SK-N-DZ (cell line): ENCODE measurements at regions not wholly inside any gene's neighbourhood (a gene's known extent, or its start where the extent isn't known, plus 50 kb on each side); places are given as distances from the start of the nearest gene placed in this dataset.
A peak's percentile ranks its signal among the peaks of the same experiment; 100 is the strongest.
"Not testable (repeated sequence)": the region's sequence is repeated elsewhere in the genome, so short reads cannot be mapped to it uniquely, and the experiment has no call there.

ENCODE experiments used
- DNase-seq: peaks from one replicate; pipeline ENCODE4 v3.0.0-alpha.2; 2015; ENCODE audit warnings: low spot score

DNA sequence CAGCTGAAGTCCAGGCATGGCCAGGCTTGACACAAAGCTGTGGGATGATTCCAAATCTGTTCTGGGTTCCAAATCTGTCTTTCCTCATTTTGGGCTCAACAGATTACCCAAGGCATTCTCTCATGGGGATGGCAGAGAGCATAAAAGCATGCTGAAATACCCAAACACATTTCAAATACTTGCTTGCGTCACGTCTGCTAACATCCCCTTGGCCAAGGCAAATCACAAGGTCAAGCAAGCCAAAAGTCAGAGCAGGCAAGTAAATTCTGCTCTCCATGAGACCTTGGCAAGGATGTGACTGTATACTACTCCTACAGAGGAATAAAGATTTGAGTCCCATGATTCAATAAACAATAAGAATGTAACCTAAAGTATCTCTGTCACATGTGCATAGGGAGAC, 306.7 kb downstream of the EPB41L4A start:
- DNase-seq = no peak

DNA sequence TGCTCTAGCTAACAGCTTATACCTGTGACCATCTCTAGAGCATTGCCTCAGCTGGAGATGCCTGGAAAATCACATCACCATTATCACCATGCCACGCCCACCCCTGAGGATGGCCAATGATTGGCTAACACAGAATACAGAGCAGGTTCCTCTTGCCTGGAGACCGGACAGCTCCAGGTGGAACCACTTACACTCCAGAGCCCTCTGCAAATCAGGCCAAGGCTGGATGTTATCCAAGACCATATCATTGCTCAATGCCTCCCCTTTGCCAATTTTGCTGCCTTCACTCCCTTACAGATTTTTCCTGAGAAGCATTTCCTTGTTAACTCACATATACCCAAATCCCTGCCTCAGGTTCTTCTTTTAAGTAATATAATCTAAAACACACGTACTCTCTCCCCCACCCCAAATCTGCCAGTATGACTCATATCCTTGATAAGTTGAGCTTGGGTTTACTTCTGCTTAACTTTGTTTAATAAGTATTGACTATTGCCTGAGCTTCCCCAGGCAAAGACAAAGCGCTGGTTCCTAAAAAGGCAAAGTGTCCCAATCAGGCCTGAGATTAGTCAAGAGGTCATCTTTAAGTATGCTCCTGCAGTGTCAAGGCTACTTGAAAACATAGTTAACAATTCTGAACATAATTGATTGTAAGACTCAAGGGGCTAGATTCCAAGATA, 309.6 kb downstream of the EPB41L4A start:
- peak; percentile 4 for DNase-seq

GRCh38 chr5:112106878-112107277, 312.2 kb downstream of the EPB41L4A start:
- no peak for DNase-seq

DNA sequence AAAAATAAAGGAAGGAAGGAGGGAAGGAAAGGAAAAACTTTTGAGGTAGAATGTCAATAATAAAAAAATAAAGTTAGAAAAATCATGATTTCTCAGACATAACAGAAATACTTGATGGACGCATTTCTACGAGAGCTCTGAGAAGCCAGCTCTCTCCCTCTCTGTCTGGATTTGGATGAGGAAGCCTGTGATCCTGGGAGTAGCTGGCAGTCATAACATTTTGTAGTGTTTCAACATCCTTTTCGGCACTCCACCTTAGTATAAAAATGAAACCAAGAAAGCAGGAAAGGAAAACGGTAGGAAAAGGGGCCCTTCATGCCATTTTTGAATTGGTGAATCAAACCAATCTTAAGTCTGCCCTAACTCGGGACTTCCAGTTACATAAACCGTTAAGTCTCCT, 321.3 kb downstream of the EPB41L4A start:
- no peak for DNase-seq

DNA sequence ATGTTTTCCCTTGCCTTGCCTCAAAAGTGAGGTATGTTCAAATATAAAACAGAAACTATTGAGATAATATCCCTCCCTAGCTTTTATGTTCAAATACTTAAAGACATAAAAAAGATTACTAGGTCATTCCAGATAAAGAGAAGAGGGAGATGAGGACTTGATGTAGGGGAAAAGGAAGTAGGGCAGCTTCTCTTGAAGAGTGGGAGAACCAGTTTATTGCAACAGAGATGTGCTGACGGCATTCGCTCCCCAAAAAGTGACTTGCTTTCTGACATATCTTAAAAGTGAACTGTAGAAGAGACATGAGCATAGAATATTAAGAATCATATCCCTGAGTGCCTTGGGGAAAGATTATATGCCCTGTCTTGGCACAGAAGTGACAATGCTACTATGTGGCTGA, 330.2 kb upstream of the NREP start:
- DNase-seq = no peak

- DNase-seq = no peak
Measured at GRCh38 chr5:112086740-112087139, 329.7 kb upstream of the NREP start.

DNA sequence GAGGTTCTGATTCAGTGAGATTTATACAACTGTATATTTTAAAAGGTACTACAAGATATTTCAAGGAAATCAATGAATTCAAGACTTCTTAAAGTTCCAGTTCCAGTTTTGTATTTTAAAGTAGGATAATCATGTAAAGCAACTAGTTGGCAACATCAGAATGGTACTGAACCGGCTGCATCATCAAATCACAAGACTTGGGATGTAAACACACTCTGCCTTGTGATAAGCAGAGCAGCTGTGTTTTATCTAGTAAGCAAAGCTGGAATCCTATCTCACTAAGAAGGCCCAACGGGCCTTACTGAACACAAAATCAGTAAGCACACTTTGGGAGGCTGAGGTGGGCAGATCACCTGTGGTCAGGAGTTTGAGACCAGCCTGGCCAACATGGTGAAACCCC, 327.2 kb upstream of the NREP start:
- DNase-seq = no peak

DNA sequence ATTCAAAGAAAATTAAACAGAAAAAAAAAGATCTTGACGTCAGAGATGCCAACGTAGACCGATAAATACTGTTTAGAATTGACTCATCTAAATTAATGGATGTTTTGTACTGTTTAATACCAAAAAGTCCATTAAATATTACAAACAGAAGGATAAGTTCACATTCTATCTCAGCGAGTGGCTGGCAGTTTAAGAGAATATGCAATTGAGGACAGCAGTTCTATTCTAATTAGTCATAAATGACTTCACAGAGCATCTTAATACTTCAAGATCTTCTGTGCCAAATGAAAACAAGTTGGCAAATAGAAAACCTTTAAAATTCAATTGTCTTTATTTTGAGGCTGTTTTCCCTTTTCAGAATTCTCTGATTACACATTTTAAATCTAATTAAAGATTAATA, 326.6 kb upstream of the NREP start:
- DNase-seq = no peak

DNA sequence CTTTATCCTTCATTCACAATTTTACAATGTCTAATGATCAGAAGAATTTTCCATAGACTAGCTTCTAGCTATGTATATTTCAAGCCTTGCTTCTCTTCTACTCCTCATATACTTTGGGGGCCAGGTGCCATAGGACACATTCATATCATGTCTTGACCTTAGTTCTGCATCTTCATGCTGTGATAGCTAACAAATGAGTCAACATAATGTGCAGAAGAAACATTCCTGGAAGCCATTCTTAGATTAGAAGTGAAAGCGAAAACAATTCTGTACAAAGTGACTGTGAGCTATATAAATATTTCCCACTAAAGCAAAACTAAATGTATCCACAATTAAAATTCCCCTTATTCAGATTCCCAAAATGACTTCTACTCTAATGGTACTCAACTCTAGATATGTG, 320.2 kb upstream of the NREP start:
- no peak for DNase-seq

DNA sequence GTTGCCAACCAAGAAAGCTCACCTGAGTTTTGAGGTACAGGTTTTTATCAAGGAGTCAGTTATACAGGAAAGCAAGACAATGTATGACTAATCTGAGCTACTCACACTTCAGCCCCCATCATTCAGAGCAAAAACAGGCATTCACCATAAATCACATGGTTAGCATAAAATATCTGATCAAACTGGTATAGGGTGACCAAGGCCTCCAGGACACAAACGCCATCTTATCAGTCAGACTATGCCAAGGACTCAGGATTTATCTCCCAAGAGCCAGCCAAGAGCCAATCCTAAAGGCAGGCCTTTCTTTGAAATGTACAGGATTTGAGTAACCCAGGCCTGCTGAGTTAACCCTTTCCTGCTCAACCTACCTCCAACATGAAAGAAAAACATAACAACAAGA, 313.0 kb upstream of the NREP start:
- peak; percentile 82 for DNase-seq

DNA sequence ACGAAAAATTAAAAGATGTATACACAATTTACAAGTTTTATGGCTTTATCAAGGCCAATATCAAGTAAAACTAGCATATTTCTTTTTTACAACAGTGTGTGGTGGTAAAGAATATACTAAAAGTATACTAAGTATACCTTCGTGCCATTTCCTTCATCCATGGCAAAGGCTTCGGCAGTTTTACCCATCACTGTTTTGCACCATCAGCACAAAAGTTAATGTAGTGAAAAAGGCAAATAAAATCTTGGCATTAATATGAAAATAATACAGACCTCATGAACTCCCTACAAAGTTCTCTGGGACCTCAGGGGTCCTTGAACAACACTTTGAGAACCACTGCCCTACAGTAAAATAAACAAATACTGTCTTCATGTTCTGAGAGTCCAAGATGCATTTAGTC, 312.3 kb upstream of the NREP start:
- DNase-seq = no peak

- no peak for DNase-seq
Measured at GRCh38 chr5:112068593-112068992, 311.6 kb upstream of the NREP start.

DNA sequence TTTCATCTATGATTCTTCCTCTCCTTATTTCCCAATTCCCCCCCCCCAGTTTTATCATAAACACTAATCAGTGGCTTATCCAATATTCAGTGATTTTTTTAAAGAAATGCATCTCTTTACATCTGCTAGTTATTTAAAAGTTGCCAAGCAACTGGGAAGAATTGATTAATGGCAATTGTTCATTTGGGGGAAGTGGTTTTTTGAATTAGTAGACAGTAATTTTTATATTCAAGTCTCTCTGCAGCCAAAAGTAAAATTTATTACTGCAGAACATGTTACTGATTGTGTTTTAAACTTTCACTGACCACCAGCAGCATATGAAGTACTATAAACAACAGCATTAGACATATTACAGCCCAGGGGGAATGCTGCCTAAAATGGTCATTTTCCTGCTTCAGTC, 308.8 kb upstream of the NREP start:
- no peak for DNase-seq

DNA sequence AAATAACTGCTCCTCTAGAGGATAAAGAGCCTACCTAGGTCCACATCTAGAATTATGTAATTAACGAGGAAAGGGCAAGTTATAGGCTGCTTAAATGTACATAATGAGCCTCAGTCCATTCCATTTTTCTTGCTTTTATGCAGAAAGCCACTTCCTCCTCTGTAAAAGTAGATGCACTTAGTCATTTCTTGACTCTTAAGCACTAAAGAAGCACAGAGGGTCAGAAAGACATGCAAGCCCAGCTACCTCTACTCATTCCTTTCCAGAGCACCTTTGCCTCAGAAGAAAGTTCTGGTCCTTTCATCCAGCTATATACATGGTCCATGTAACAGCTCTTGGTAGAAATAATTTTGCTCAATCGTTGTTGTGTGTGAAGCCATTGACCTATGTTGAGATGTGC, 308.0 kb upstream of the NREP start:
- DNase-seq = no peak

DNA sequence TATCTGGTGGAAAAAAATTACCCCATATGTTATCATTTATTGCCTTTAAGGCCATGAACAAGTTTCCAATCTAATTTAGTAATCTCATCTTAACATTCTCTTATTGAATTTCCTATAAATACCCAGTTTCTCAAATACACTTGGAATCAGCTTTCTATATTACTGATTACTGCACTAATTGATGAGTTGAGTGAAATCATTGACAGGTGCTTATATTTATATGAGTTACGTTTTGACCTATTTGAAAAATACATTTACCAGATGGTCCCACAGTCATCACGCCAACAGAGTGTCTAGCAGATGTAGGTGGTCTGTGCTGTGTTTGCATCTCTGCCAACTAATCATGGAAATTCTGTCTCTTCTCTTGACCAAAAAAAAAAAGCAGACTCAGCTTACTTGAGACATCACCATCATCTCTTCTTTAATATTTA, 307.3 kb upstream of the NREP start:
- peak; percentile 89 for DNase-seq

GRCh38 chr5:112063856-112064255, 306.9 kb upstream of the NREP start:
- DNase-seq = peak; percentile 89

DNA sequence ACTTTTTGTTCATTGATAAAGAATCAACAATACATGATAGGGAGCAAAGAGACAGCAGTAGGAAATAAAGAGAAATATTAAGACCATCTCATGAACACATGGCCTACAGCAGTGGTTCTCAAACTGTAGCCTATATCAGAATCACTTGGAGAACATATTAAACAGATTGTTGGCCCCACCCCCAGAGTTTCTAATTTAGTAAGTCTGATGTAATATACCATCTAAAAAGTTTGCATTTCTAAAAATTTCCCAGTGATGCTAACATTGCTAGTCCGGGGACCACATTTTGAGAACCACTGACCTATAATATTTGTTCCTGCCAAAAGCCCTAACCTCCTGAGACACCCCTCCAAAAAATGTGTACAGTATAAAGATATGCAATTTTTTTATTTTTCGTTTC, 306.2 kb upstream of the NREP start:
- DNase-seq = no peak

GRCh38 chr5:112062181-112062580, 305.2 kb upstream of the NREP start:
- no peak for DNase-seq

GRCh38 chr5:112061666-112062065, 304.7 kb upstream of the NREP start:
- DNase-seq = no peak

DNA sequence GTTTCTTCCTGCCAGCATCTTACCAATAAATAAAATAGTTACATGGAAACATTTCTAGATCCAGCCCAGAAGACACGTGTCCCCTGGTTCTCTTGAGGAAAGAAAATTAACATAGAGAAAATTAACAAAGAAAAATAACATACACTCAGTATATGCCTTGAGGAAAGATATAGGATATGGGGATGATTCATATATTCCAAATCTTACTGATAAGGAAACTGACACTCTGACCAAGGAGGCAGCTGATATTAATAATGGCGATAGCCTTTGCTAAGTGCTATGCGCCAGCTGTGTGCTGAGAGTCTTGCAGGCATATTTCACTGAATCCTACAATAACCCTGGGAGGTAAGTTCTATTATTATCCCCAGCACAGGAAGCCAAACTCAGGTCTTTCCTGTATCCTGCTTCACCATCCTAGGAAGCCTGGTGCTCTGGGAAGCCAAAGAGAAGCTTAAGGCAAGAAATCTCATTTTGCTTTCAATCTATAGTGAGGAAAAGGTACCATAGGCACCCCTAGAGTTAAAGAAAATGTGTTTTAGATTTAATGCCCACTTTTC, 302.7 kb upstream of the NREP start:
- no peak for DNase-seq

DNA sequence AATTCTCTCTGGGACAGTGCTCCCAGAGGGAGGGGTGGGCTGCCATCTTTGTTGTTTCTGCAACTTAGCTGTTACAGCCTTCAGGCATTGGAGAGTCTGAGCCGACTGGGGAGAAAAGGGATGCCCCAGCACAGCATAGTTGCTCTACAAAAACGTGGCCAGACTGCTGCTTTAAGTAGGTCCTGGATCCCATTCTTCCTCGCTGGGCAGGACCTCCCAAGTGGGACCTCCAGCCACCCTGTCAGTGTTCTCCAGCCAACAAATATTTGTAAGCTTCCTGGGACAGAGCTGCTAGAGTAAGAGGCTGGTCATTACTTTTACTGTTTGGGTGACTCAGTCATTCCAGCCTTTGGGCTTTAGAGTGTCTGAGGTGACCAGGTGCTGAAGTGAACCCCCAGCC, 292.7 kb upstream of the NREP start:
- DNase-seq = no peak

DNA sequence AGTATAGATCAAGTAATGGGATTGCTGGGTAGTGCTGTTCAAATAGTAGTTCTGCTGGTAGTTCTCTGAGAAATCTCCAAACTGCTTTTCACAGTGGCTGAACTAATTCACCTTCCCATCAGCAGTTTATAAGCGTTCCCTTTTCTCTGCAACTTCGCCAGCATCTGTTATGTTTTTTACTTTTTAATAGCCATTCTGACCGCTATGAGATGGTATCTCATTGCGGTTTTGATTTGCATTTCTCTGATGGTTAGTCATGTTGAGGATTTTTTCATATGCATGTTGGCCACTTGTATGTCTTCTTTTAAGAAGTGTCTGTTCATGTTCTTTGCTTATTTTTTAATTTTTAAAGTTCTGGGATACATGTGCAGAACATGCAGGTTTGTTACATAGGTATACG, 279.2 kb upstream of the NREP start:
- no peak for DNase-seq

GRCh38 chr5:112034421-112034979, 277.5 kb upstream of the NREP start:
- no peak for DNase-seq

- not testable (repeated sequence) for DNase-seq
Measured at GRCh38 chr5:112026879-112027278, 269.9 kb upstream of the NREP start.
